Kidney (tissue), 13 donors: ENCODE measurements at regions not wholly inside any gene's neighbourhood (a gene's known extent, or its start where the extent isn't known, plus 50 kb on each side); places are given as distances from the start of the nearest gene placed in this dataset.

Source experiments
- DNase-seq, 5 donors: peaks; one replicate each; pipeline ENCODE4 v3.0.0-alpha.2; 2013 to 2020
- FAIRE-seq: peaks from 2 replicates; lab custom pipeline; 2012; peaks lifted over from hg19 to GRCh38; lab: Jason Lieb, UNC
- H3K27ac ChIP-seq, 2 donors: one replicate each; pipeline ENCODE4 v1.7.0; 2013; ENCODE audit warnings: low read depth in 2 of 2, low read length in 2 of 2, inconsistent platforms in 1 of 2
- H3K27me3 ChIP-seq: one replicate; pipeline ENCODE4 v1.7.1; 2013; ENCODE audit warnings: low read length, inconsistent platforms; ENCODE audit not compliant: control insufficient read depth, insufficient read depth
- H3K36me3 ChIP-seq, 3 donors: one replicate each; pipeline versions ENCODE4 v1.7.0 to v1.7.1; 2013; ENCODE audit warnings: low read length in 3 of 3, control low read depth in 1 of 3, inconsistent platforms in 1 of 3; ENCODE audit not compliant: insufficient read depth in 3 of 3, control insufficient read depth in 2 of 3
- H3K4me1 ChIP-seq, 3 donors: one replicate each; pipeline versions ENCODE4 v1.7.0 to v1.7.1; 2013; ENCODE audit warnings: low read length in 3 of 3, inconsistent platforms in 1 of 3, low read depth in 1 of 3; ENCODE audit not compliant: control insufficient read depth in 2 of 3, insufficient read depth in 2 of 3
- H3K4me3 ChIP-seq, 3 donors: one replicate each; pipeline versions ENCODE4 v1.7.0 to v1.8.1; 2013; ENCODE audit warnings: low read length in 3 of 3, control low read depth in 1 of 3, inconsistent platforms in 1 of 3
- H3K9ac ChIP-seq, 3 donors: one replicate each; pipeline versions ENCODE4 v1.7.0 to v1.7.1; 2013; ENCODE audit warnings: low read length in 3 of 3, control low read depth in 1 of 3, inconsistent platforms in 1 of 3
- H3K9me3 ChIP-seq, 3 donors: one replicate each; pipeline versions ENCODE4 v1.7.0 to v1.7.1; 2013; ENCODE audit warnings: low read length in 3 of 3, control low read depth in 1 of 3, inconsistent platforms in 1 of 3; ENCODE audit not compliant: control insufficient read depth in 2 of 3, insufficient read depth in 1 of 3
- intact Hi-C: fragments of 100-400 bp; cut with DNase I; formaldehyde crosslinking; loops from one replicate; pipeline ENCODE4 v1.11.1; 2022
- TF ChIP-seq, protein P1 (sequence below): IDR thresholded peaks from 3 replicates; pipeline ENCODE4 v1.5.1; 2012; ENCODE audit warnings: mild to moderate bottlenecking, moderate library complexity, borderline replicate concordance; ENCODE audit not compliant: insufficient read depth; ENCODE audit errors: extremely low read depth
- donor health status: control.
- donor health status: control.
- donor health status: control.
- donor health status: control.
- donor health status: control.
- donor health status: DM: yes; HTN: yes; CAD: no.
- donor health status: Normal renal cell carcinoma (clear cell type).

DNA sequence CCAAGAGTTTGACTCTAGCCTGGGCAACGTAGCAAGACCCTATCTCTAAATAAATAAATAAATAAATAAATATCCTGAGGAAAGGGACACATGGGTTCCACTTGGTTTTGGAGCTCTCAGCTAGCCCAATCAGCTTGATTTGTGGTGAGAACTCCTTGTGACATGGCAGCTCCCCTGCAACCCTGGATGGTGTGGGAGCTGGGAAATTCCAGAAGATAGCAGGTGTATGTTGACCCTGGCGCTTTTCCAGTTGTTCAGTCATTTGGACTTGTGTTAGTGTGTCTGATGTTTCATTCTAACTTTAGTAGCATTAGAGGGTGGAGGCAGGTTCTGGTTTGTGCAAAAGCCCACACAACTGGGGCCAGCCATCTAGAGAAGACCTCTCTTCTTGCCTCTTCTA is 148.5 kb upstream of the NCAM1 start:
- H3K9ac ChIP-seq = no peak overlapping the region
- H3K4me3 ChIP-seq = no peak overlapping the region
- FAIRE-seq (no peak), DNase-seq (no peak)
- intact Hi-C loops = no loop called here
- no peak overlapping the region for H3K27ac ChIP-seq
- no peaks in the 10 kb centered on the region for H3K4me1 ChIP-seq
- H3K36me3 ChIP-seq = no peaks in the 10 kb centered on the region
- H3K9me3 ChIP-seq = no peaks in the 10 kb centered on the region
- no peaks in the 10 kb centered on the region for H3K27me3 ChIP-seq
- TF ChIP-seq, protein P1, sequence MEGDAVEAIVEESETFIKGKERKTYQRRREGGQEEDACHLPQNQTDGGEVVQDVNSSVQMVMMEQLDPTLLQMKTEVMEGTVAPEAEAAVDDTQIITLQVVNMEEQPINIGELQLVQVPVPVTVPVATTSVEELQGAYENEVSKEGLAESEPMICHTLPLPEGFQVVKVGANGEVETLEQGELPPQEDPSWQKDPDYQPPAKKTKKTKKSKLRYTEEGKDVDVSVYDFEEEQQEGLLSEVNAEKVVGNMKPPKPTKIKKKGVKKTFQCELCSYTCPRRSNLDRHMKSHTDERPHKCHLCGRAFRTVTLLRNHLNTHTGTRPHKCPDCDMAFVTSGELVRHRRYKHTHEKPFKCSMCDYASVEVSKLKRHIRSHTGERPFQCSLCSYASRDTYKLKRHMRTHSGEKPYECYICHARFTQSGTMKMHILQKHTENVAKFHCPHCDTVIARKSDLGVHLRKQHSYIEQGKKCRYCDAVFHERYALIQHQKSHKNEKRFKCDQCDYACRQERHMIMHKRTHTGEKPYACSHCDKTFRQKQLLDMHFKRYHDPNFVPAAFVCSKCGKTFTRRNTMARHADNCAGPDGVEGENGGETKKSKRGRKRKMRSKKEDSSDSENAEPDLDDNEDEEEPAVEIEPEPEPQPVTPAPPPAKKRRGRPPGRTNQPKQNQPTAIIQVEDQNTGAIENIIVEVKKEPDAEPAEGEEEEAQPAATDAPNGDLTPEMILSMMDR = no peak

DNA sequence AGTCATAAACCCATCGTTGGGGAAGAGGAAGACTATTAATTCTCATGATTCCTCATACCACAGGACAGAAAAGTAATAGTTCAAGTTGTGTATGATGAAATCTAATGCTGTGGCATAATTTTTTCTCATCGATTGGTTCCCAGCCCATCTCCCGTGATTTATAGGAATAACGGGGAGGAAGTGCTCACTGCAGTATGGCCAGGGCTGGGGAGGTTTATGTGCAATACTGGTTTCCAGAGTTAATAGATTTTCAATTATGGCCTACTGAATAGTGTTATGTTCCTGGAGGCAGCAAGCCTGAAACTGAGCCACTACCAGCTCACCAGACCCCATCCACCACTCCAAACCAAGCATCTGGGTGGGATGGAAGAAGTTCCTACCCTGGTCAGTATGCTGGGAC is 147.1 kb upstream of the NCAM1 start:
- no peaks in the 10 kb centered on the region for H3K4me1 ChIP-seq
- TF ChIP-seq, protein P1 = no peak
- no peaks in the 10 kb centered on the region for H3K36me3 ChIP-seq
- DNase-seq (no peak), FAIRE-seq (no peak)
- H3K4me3 ChIP-seq = no peak overlapping the region
- H3K9me3 ChIP-seq = no peaks in the 10 kb centered on the region
- no peak overlapping the region for H3K27ac ChIP-seq
- intact Hi-C loops = no loop called here
- H3K9ac ChIP-seq = no peak overlapping the region
- H3K27me3 ChIP-seq = no peaks in the 10 kb centered on the region

- Histone ChIP-seq H3K4me3 (no peak overlapping the region), H3K36me3 (no peaks in the 10 kb centered on the region), H3K9ac (no peak overlapping the region), H3K27me3 (no peaks in the 10 kb centered on the region), H3K4me1 (no peaks in the 10 kb centered on the region), H3K9me3 (no peaks in the 10 kb centered on the region), H3K27ac (no peak overlapping the region)
- TF ChIP-seq, protein P1 = no peak
- FAIRE-seq (no peak), DNase-seq (no peak)
- intact Hi-C loops = no loop called here
These were observed 143.8 kb upstream of the NCAM1 start for GRCh38 chr11:112817376-112817775.
